ENCODE measurements at regions not wholly inside any gene's neighbourhood (a gene's known extent, or its start where the extent isn't known, plus 50 kb on each side); places are given as distances from the start of the nearest gene placed in this dataset.

GRCh38 chr15:47443839-47444238 is 273.5 kb upstream of the SEMA6D start:
- DNase-seq (ENCODE audit: low read depth, low spot score): no peak

DNA sequence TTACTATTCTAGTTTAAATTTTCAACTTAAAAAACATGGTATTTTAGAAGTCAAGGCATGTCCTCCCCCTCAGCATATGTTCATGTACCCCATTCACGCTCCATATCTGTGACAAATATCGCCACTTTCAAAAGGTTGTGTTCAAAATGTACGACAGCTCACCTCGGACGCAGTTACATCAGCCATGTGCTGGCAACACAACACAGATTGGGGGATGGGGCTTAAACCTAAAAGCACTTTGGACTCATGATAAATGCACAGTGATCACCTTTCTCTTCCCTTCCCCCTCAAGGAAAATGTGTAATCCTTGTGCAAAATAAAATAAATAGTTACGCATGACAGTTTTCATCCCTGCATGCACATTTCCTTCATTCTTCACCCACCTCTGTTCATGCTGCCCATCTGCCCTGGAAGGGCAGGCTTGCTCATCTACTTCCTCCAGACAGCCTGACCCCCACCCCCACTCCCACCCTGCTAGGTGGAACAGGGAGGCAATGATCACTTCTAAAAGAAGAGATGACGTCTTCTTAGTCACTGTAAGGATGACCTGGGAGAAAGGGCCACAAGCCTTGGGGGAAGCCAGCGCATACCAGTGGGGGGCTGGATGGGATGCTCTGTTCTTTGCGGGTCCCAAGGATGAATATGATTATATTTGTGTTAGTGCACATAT is 271.4 kb upstream of the SEMA6D start:
- no peak for DNase-seq (ENCODE audit: low read depth, low spot score)

DNA sequence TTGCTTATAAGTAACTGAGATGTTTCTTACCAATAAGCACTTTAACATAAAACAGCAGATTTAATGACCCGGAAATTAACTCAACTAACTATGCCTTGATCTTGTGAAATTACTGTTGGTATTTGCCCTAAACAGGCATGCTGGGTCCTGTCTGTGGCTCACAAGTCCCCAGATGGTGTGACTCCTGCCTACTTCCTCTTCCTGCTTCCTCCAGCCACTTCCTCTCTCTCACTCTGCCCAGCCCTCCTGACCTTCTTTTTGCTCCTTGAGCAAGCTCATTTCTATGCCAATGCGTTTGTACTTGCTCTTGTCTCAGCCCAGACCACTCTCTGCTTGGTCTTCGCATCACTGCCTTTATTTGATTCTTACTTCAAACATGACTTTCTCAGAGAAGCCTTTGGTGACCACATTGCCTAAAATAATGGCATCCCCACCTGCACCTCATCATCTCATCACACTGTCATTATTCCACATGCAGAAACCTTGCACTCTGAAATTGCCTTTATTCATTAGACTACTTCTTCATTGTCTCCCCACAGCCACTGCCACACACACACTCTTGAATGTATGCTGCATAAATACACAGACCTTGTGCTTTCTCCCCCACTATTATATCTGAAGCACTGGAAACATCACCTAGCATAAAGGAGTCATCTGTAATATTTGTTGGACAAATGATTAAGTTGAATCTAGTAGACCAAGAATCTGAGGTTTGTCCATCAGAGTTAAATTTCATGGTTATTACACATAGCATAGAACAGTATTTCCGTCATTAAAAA is 256.3 kb upstream of the SEMA6D start:
- DNase-seq (ENCODE audit: low read depth, low spot score): no peak

GRCh38 chr15:47461652-47462141 is 255.6 kb upstream of the SEMA6D start:
- no peak for DNase-seq (ENCODE audit: low read depth, low spot score)

- DNase-seq (ENCODE audit: low read depth, low spot score): no peak
Measured at GRCh38 chr15:47466357-47466756, 250.9 kb upstream of the SEMA6D start.

GRCh38 chr15:47470983-47471382 is 246.3 kb upstream of the SEMA6D start:
- DNase-seq (ENCODE audit: low read depth, low spot score): no peak

GRCh38 chr15:47473106-47473725 is 244.1 kb upstream of the SEMA6D start:
- no peak for DNase-seq (ENCODE audit: low read depth, low spot score)

GRCh38 chr15:47473832-47474231 is 243.5 kb upstream of the SEMA6D start:
- DNase-seq (ENCODE audit: low read depth, low spot score): peak; percentile 2

GRCh38 chr15:47475336-47475735 is 242.0 kb upstream of the SEMA6D start:
- no peak for DNase-seq (ENCODE audit: low read depth, low spot score)

DNA sequence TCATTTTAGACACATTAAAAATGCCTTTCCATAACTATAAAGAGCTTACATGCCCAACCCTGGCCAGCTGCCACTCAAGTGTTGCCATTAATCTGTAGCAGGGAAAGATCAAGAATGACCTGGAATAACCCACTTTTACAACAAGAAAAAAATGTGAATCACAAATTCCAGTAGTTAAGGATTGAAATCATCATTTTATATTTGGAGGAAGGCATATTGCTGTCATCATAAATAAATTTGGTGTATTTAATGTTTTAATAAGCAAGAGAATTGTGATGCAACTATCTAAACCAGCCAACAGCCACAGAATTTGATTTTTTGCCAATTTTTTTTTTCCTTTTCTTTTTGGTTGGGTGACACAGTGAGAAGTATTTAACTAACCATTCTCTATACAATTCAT is 240.0 kb upstream of the SEMA6D start:
- no peak for DNase-seq (ENCODE audit: low read depth, low spot score)

GRCh38 chr15:47484059-47484458 is 233.2 kb upstream of the SEMA6D start:
- no peak for DNase-seq (ENCODE audit: low read depth, low spot score)

DNA sequence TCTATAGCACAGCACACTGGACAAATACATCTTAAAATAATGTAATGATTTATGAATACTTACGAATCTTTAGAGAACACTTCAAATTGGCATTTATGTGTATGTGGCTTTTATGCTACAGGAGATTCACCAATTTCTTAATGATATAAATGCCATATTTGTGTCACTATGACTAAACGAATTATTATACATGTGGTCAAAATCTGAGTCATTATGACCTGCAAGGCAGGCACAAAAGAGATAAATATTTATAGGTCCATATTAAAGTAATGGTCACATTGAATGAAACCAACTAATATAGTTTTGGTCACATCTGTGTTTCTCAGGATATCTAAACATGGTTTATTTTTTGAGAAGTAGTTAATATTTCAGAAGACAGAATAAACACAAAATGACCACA is 232.3 kb upstream of the SEMA6D start:
- DNase-seq (ENCODE audit: low read depth, low spot score): no peak

GRCh38 chr15:47485419-47485818 is 231.9 kb upstream of the SEMA6D start:
- no peak for DNase-seq (ENCODE audit: low read depth, low spot score)

DNA sequence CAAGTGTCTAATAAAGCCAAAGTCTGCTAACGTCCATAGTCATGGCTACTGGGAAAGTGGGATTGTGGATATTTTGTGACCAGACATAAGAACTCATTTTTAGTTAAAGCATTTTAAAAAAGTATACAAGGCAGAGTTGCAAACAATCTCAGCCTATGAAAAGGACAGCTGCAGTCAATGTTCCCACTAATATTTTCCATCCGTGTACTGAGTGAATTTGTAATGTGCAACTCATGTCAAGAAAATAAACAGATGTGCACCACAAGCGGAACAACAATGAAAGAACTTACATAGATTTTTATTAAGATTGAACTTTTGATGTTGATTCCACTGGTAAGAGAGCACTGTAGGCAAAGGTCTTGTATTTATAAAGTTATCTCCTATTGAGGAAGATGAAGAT is 231.3 kb upstream of the SEMA6D start:
- no peak for DNase-seq (ENCODE audit: low read depth, low spot score)

DNA sequence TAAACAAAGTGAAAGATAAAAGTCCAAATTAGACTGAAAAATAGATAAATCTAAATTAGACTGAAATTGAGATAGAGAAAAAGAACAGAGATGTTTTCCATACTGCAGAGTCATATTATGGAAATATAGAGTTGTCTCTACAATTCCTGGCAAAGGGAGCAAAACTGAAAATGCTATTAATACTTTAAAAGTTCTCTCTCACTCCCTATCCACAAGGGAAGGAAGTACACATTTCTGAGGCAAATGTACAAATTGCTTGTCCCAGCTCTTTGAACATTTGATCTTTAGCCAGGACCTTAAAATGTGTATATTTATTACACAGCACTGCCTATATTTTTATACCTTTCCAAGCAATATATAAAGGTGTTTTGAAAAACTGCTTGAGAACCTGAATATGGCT is 225.1 kb upstream of the SEMA6D start:
- no peak for DNase-seq (ENCODE audit: low read depth, low spot score)

- DNase-seq (ENCODE audit: low read depth, low spot score): no peak
Measured at GRCh38 chr15:47493357-47494247, 223.7 kb upstream of the SEMA6D start.

- no peak for DNase-seq (ENCODE audit: low read depth, low spot score)
Measured at GRCh38 chr15:47496343-47497185, 220.7 kb upstream of the SEMA6D start.

DNA sequence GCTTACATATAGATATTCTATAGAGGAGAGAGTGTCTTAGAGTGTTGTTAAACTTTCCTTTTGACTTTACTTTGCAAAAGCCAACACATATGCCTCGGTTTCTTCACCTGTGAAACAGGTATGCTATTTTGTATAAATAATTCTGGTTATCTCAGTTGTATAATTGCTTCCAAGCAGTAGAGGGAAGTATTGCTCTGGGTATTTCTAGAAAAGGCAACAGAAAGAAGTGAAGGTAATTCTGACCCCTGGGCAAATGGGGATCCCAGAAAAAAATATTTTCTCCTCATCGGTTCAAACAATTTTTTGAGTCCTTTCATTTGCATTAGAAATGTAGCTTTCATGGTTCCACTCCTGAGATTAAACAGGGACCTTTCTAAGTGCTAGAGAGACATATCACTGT is 216.5 kb upstream of the SEMA6D start:
- no peak for DNase-seq (ENCODE audit: low read depth, low spot score)

GRCh38 chr15:47502041-47502440 is 215.3 kb upstream of the SEMA6D start:
- no peak for DNase-seq (ENCODE audit: low read depth, low spot score)

DNA sequence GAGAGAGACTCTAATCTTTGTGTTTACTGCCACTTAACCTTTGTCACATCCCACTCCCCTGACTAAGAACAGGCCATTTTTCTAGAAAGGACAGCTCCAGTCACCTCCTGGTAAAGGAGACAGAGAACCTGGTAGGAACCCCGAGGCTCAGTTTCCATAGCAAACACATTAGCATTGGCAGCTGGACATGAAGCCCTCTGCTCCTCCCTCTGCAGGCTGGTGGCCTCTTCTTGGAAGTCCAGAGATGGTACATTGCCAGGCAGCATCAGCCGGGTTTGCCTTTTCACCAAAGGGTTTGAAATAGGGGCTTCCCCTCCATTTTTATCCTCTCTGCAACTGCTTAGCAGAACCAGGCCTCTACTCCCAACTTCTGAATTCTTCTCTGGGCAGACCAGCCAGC is 213.4 kb upstream of the SEMA6D start:
- no peak for DNase-seq (ENCODE audit: low read depth, low spot score)

Measured in ELF-1 (cell line).